Endothelial cell of umbilical vein (primary cell): ENCODE measurements at regions not wholly inside any gene's neighbourhood (a gene's known extent, or its start where the extent isn't known, plus 50 kb on each side); places are given as distances from the start of the nearest gene placed in this dataset.

Experiments
- BruUV-seq: library from RNA; stranded (reverse); fragments of 400-500 nt; replicated peaks from 2 replicates; lab custom pipeline; 2021; lab: Mats Ljungman, UMichigan
- CTCF ChIA-PET: fragments of 300-600, 350-600 bp; sonication (Branson Sonifier 250); formaldehyde crosslinking; loops from one replicate; lab custom pipeline; 2021; ENCODE audit warnings: antibody characterized with exemption, inconsistent platforms; lab: Charles Lee
- POLR2A ChIA-PET: fragments of 300-600, 350-600 bp; sonication (Branson Sonifier 250); formaldehyde crosslinking; loops from one replicate; lab custom pipeline; 2021; ENCODE audit warnings: antibody characterized with exemption, inconsistent platforms; lab: Charles Lee
- DNase-seq: peaks from one replicate; pipeline ENCODE4 v3.0.0-alpha.2; 2011; ENCODE audit warnings: low read depth, low spot score
- FAIRE-seq: peaks from 2 replicates; lab custom pipeline; 2011; peaks lifted over from hg19 to GRCh38; lab: Jason Lieb, UNC
- H2AFZ ChIP-seq: 2 replicates; pipeline ENCODE4 v1.6.0; 2012; ENCODE audit warnings: low read depth, low read length, control low read depth, inconsistent platforms
- H3K27ac ChIP-seq: 2 replicates; pipeline ENCODE4 v1.5.1; 2011; ENCODE audit warnings: low read depth, mild to moderate bottlenecking, control low read depth, low read length, moderate library complexity; ENCODE audit not compliant: insufficient read depth
- H3K27me3 ChIP-seq, 2 experiments: 2 replicates each; pipeline versions ENCODE4 v1.6.0 to v1.6.1; 2011; ENCODE audit warnings: low read length in 2 of 2, mixed read lengths in 1 of 2; ENCODE audit not compliant: control insufficient read depth in 2 of 2, insufficient read depth in 2 of 2
- H3K36me3 ChIP-seq, 2 experiments: 2 replicates in 1 of 2; 3 replicates in 1 of 2; pipeline ENCODE4 v1.5.1; 2011; ENCODE audit warnings: low read length in 2 of 2, mild to moderate bottlenecking in 1 of 2, moderate library complexity in 1 of 2; ENCODE audit not compliant: control insufficient read depth in 2 of 2, insufficient read depth in 2 of 2; ENCODE audit errors: extremely low read depth in 1 of 2
- H3K4me1 ChIP-seq: 3 replicates; pipeline ENCODE4 v1.5.1; 2011; ENCODE audit warnings: mild to moderate bottlenecking, low read length; ENCODE audit not compliant: control insufficient read depth, insufficient read depth; ENCODE audit errors: extremely low read depth
- H3K4me2 ChIP-seq: 2 replicates; pipeline ENCODE4 v1.6.1; 2011; ENCODE audit warnings: low read length, control low read depth, mixed read lengths; ENCODE audit not compliant: insufficient read depth
- H3K4me3 ChIP-seq, 3 experiments: fragments of 200-600 bp in 1 of 3; sonication (generic), shearing (Covaris generic) in 1 of 3; replicated peaks in 1 of 3; 2 replicates each; pipeline ENCODE4 v1.5.1; 2011 to 2016; ENCODE audit warnings: control low read depth in 3 of 3, low read length in 3 of 3, mild to moderate bottlenecking in 2 of 3, inconsistent platforms in 1 of 3, low read depth in 1 of 3, moderate library complexity in 1 of 3; ENCODE audit not compliant: insufficient read depth in 1 of 3
- H3K79me2 ChIP-seq: 2 replicates; pipeline ENCODE4 v1.6.0; 2012; ENCODE audit warnings: low read length, inconsistent platforms; ENCODE audit not compliant: control insufficient read depth, insufficient read depth
- H3K9ac ChIP-seq: replicated peaks from 2 replicates; pipeline ENCODE3; 2011; ENCODE audit warnings: low read length, control low read depth; ENCODE audit not compliant: insufficient read depth; ENCODE audit errors: extremely low read depth
- H3K9me1 ChIP-seq: replicated peaks from 3 replicates; pipeline ENCODE4 v1.6.0; 2011; ENCODE audit warnings: mild to moderate bottlenecking, low read length; ENCODE audit not compliant: control insufficient read depth, insufficient read depth; ENCODE audit errors: extremely low read depth
- H3K9me3 ChIP-seq: replicated peaks from 2 replicates; pipeline ENCODE4 v1.5.1; 2012; ENCODE audit warnings: low read length, inconsistent platforms; ENCODE audit not compliant: control insufficient read depth, insufficient read depth
- H4K20me1 ChIP-seq: replicated peaks from 2 replicates; pipeline ENCODE3; 2011; ENCODE audit warnings: mild to moderate bottlenecking, low read length; ENCODE audit not compliant: control insufficient read depth, insufficient read depth; ENCODE audit errors: extremely low read depth
- EZH2 ChIP-seq: IDR thresholded peaks from 2 replicates; pipeline ENCODE4 v1.6.1; 2012; ENCODE audit warnings: borderline replicate concordance, low read depth, mild to moderate bottlenecking, moderate library complexity, low read length, inconsistent platforms; ENCODE audit not compliant: severe bottlenecking
- FOS ChIP-seq: IDR thresholded peaks from 2 replicates; pipeline ENCODE4 v1.6.1; 2011; ENCODE audit warnings: mild to moderate bottlenecking, low read length, moderate library complexity, borderline replicate concordance; ENCODE audit not compliant: insufficient read depth
- GATA2 ChIP-seq: IDR thresholded peaks from 2 replicates; pipeline ENCODE4 v1.7.0; 2011; ENCODE audit warnings: low read depth, mild to moderate bottlenecking, moderate library complexity, mixed read lengths, low read length; ENCODE audit not compliant: insufficient read length, insufficient read depth
- JUN ChIP-seq: IDR thresholded peaks from 2 replicates; pipeline ENCODE4 v1.6.1; 2011; ENCODE audit warnings: borderline replicate concordance, low read depth; ENCODE audit not compliant: insufficient read length, insufficient read depth
- MYC ChIP-seq: IDR thresholded peaks from one replicate; pipeline ENCODE4 v1.6.1; 2011; ENCODE audit warnings: mild to moderate bottlenecking, low read depth, low read length
- POLR2A ChIP-seq: IDR thresholded peaks from 2 replicates; pipeline ENCODE4 v1.6.1; 2012; ENCODE audit warnings: low read depth, mild to moderate bottlenecking, control low read depth, low read length
- POLR2AphosphoS5 ChIP-seq: IDR thresholded peaks from 2 replicates; pipeline ENCODE4 v1.6.1; 2012; ENCODE audit warnings: low read depth, mild to moderate bottlenecking, control low read depth, low read length, moderate library complexity; ENCODE audit not compliant: insufficient read depth
- dilution Hi-C: fragments of 300-500 bp; cut with MboI; formaldehyde crosslinking; loops from one replicate; pipeline ENCODE4 v1.15.0; 2019; ENCODE audit warnings: low sequenced_read_pairs; ENCODE audit not compliant: extremely low pct_ligation_motif_present
- intact Hi-C: fragments of 100-400 bp; cut with micrococcal nuclease; formaldehyde crosslinking; loops from one replicate; pipeline ENCODE4 v1.10.0; 2022
- TF ChIP-seq, protein P1 (sequence below), 2 donors: IDR thresholded peaks; 1 replicate in 1 of 2; 2 replicates in 1 of 2; pipeline ENCODE4 v1.5.1; 2011; ENCODE audit warnings: low read length in 2 of 2, mild to moderate bottlenecking in 2 of 2, moderate library complexity in 2 of 2, control low read depth in 1 of 2, inconsistent platforms in 1 of 2, low read depth in 1 of 2; ENCODE audit not compliant: insufficient read depth in 1 of 2; ENCODE audit errors: extremely low read depth in 1 of 2
- TF ChIP-seq, protein P2 (sequence below): IDR thresholded peaks from 2 replicates; pipeline ENCODE4 v1.6.1; 2011; ENCODE audit not compliant: insufficient read depth, insufficient read length

DNA sequence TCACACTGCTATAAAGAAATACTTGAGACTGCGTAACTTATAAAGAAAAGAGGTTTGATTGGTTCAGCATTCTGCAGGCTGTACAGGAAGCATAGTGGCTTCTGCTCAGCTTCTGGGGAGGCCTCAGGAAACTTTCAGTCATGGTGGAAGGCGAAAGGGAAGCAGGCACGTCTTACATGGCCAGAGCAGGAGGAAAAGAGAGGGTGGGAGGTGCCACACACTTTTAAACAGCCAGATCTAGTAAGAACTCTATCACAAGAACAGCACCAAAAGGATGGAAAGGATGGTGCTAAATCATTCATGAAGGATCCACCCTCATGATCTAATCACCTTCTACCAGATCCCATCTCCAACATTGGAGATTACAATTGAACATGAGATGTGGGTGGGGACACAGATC, 145.5 kb upstream of the OSR1 start:
- dilution Hi-C loops, result no loop called here
- H3K4me2 ChIP-seq, result no peak overlapping the region
- DNase-seq (no peak), FAIRE-seq (no peak)
- intact Hi-C loops, result loop anchor here (10.0 kb wide), 1 partner anchor 99 kb away; no protein-coding TSS in a partner anchor
- H3K27ac ChIP-seq, result no peak overlapping the region
- H4K20me1 ChIP-seq, result no peaks in the 10 kb centered on the region
- no peaks in the 10 kb centered on the region for H3K79me2 ChIP-seq
- no peaks in the 10 kb centered on the region for H3K9me1 ChIP-seq
- H3K4me3 ChIP-seq, result no peak overlapping the region
- no peaks in the 10 kb centered on the region for H3K27me3 ChIP-seq
- no peak overlapping the region for H3K9ac ChIP-seq
- ChIA-PET POLR2A (no interaction called here), CTCF (no interaction called here)
- no peaks in the 10 kb centered on the region for H3K9me3 ChIP-seq
- BruUV-seq, result no TSS peak
- H2AFZ ChIP-seq, result no peak overlapping the region
- no peaks in the 10 kb centered on the region for H3K4me1 ChIP-seq
- TF ChIP-seq POLR2A (no peak), GATA2 (no peak), POLR2AphosphoS5 (no peak), JUN (no peak), FOS (no peak), EZH2 (no peak), MYC (no peak)
- TF ChIP-seq, protein P1, sequence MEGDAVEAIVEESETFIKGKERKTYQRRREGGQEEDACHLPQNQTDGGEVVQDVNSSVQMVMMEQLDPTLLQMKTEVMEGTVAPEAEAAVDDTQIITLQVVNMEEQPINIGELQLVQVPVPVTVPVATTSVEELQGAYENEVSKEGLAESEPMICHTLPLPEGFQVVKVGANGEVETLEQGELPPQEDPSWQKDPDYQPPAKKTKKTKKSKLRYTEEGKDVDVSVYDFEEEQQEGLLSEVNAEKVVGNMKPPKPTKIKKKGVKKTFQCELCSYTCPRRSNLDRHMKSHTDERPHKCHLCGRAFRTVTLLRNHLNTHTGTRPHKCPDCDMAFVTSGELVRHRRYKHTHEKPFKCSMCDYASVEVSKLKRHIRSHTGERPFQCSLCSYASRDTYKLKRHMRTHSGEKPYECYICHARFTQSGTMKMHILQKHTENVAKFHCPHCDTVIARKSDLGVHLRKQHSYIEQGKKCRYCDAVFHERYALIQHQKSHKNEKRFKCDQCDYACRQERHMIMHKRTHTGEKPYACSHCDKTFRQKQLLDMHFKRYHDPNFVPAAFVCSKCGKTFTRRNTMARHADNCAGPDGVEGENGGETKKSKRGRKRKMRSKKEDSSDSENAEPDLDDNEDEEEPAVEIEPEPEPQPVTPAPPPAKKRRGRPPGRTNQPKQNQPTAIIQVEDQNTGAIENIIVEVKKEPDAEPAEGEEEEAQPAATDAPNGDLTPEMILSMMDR (IDR thresholded peaks at IDR 0.05; ENCODE audit: extremely low read depth in 1 of 2, insufficient read depth in 1 of 2, low read depth in 1 of 2, low read length in 2 of 2), result no peak
- TF ChIP-seq, protein P2, sequence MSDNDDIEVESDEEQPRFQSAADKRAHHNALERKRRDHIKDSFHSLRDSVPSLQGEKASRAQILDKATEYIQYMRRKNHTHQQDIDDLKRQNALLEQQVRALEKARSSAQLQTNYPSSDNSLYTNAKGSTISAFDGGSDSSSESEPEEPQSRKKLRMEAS, result no peak
- no peaks in the 10 kb centered on the region for H3K36me3 ChIP-seq
